OCI-LY7 (cell line): ENCODE measurements at regions not wholly inside any gene's neighbourhood (a gene's known extent, or its start where the extent isn't known, plus 50 kb on each side); places are given as distances from the start of the nearest gene placed in this dataset.

Source experiments
- BruUV-seq: library from RNA; stranded (reverse); fragments of 400-500 nt; replicated peaks from 2 replicates; lab custom pipeline; 2021; lab: Mats Ljungman, UMichigan
- CTCF ChIA-PET: fragments of 300-600 bp; sonication (Branson Sonifier 250); formaldehyde crosslinking; loops from one replicate; lab custom pipeline; 2022; ENCODE audit warnings: antibody characterized with exemption; ENCODE audit not compliant: unreplicated experiment; lab: Charles Lee
- POLR2A ChIA-PET: fragments of 300-600 bp; sonication (Branson Sonifier 250); formaldehyde crosslinking; loops from one replicate; lab custom pipeline; 2022; ENCODE audit warnings: antibody characterized with exemption; lab: Charles Lee
- DNase-seq: peaks from one replicate; pipeline ENCODE4 v3.0.0-alpha.2; 2015; ENCODE audit warnings: low spot score
- H2AFZ ChIP-seq: fragments of 200-600 bp; sonication (generic), shearing (Covaris generic); 2 replicates; pipeline ENCODE4 v1.6.1; 2014; ENCODE audit warnings: mild to moderate bottlenecking, antibody characterized with exemption, low read length, moderate library complexity
- H3K27ac ChIP-seq: fragments of 200-600 bp; sonication (generic); 2 replicates; pipeline ENCODE4 v1.5.1; 2014; ENCODE audit warnings: mixed run types, low read depth, mild to moderate bottlenecking, moderate library complexity, low read length, inconsistent platforms; ENCODE audit not compliant: poor library complexity, severe bottlenecking
- H3K36me3 ChIP-seq: fragments of 200-600 bp; sonication (generic); 2 replicates; pipeline ENCODE4 v1.6.1; 2014; ENCODE audit warnings: mild to moderate bottlenecking, antibody characterized with exemption, low read length, moderate library complexity, mixed read lengths; ENCODE audit not compliant: insufficient read depth
- H3K4me1 ChIP-seq: fragments of 200-600 bp; sonication (generic); 2 replicates; pipeline ENCODE4 v1.5.1; 2014; ENCODE audit warnings: mild to moderate bottlenecking, low read length; ENCODE audit not compliant: insufficient read depth, poor library complexity, severe bottlenecking
- H3K4me2 ChIP-seq: fragments of 200-600 bp; sonication (generic); 2 replicates; pipeline ENCODE4 v1.6.1; 2014; ENCODE audit warnings: mild to moderate bottlenecking, low read length
- H3K4me3 ChIP-seq: fragments of 200-600 bp; sonication (generic); 2 replicates; pipeline ENCODE4 v1.5.1; 2014; ENCODE audit warnings: mild to moderate bottlenecking, low read depth, low read length; ENCODE audit not compliant: poor library complexity, severe bottlenecking
- H3K79me2 ChIP-seq: fragments of 200-600 bp; sonication (generic); 2 replicates; pipeline ENCODE4 v1.6.1; 2016; ENCODE audit warnings: low read depth, mild to moderate bottlenecking, low read length, moderate library complexity, mixed read lengths; ENCODE audit not compliant: insufficient read depth
- H3K9me2 ChIP-seq: fragments of 200-600 bp; sonication (generic); 2 replicates; pipeline ENCODE4 v1.6.1; 2016; ENCODE audit warnings: mild to moderate bottlenecking, low read length, mixed read lengths; ENCODE audit not compliant: insufficient read depth
- H3K9me3 ChIP-seq: fragments of 200-600 bp; sonication (generic); 2 replicates; pipeline ENCODE4 v1.6.1; 2014; ENCODE audit warnings: mild to moderate bottlenecking, mixed run types, low read length, mixed read lengths
- H4K20me1 ChIP-seq: fragments of 200-600 bp; sonication (generic); 2 replicates; pipeline ENCODE4 v1.6.1; 2014; ENCODE audit warnings: mild to moderate bottlenecking, antibody characterized with exemption, low read length, moderate library complexity, mixed read lengths; ENCODE audit not compliant: insufficient read depth
- CTCF ChIP-seq: fragments of 200-600 bp; sonication (generic); conservative IDR thresholded peaks from 2 replicates; pipeline ENCODE4 v1.5.1; 2014; ENCODE audit warnings: mild to moderate bottlenecking, antibody characterized with exemption, low read length, moderate library complexity, mixed read lengths
- EZH2phosphoT487 ChIP-seq: fragments of 200-600 bp; sonication (generic); IDR thresholded peaks from 2 replicates; pipeline ENCODE4 v1.6.1; 2018; ENCODE audit warnings: low read depth, borderline replicate concordance, mild to moderate bottlenecking, mixed run types, antibody characterized with exemption, low read length, moderate library complexity, mixed read lengths
- intact Hi-C: fragments of 100-400 bp; cut with micrococcal nuclease; formaldehyde crosslinking; loops from one replicate; pipeline ENCODE4 v1.10.0; 2022; ENCODE audit not compliant: unreplicated experiment

GRCh38 chr22:27230189-27230588 lies 571.4 kb downstream of the MN1 start:
- H3K27ac ChIP-seq: no peak overlapping the region
- H3K4me1 ChIP-seq: no peaks in the 10 kb centered on the region
- no peak overlapping the region for H2AFZ ChIP-seq
- no peaks in the 10 kb centered on the region for H3K36me3 ChIP-seq
- H3K4me3 ChIP-seq: no peak overlapping the region
- no peak overlapping the region for H3K4me2 ChIP-seq
- no peak for DNase-seq
- intact Hi-C loops: no loop called here
- no TSS peak for BruUV-seq
- H4K20me1 ChIP-seq: no peaks in the 10 kb centered on the region
- POLR2A ChIA-PET: no interaction called here
- no peaks in the 10 kb centered on the region for H3K79me2 ChIP-seq
- H3K9me3 ChIP-seq: no peaks in the 10 kb centered on the region
- CTCF ChIA-PET: interaction anchor here (0.5 kb wide), 1 partner anchor 50 kb away, joined by 3 read pairs; no protein-coding TSS in a partner anchor
- no peak for TF ChIP-seq CTCF
- no peaks in the 10 kb centered on the region for H3K9me2 ChIP-seq

GRCh38 chr22:27231266-27231665 lies 570.3 kb downstream of the MN1 start:
- Histone ChIP-seq H4K20me1 (no peaks in the 10 kb centered on the region), H3K9me3 (no peaks in the 10 kb centered on the region), H3K4me1 (no peaks in the 10 kb centered on the region), H3K4me2 (no peak overlapping the region), H3K27ac (no peak overlapping the region), H2AFZ (no peak overlapping the region), H3K4me3 (no peak overlapping the region), H3K9me2 (no peaks in the 10 kb centered on the region), H3K79me2 (no peaks in the 10 kb centered on the region), H3K36me3 (no peaks in the 10 kb centered on the region)
- POLR2A ChIA-PET: no interaction called here
- no peak for DNase-seq
- intact Hi-C loops: no loop called here
- CTCF ChIA-PET: no interaction called here
- BruUV-seq: no TSS peak
- TF ChIP-seq EZH2phosphoT487: no peak
- TF ChIP-seq CTCF: no peak

GRCh38 chr22:27232077-27232476 lies 569.5 kb downstream of the MN1 start:
- H3K36me3 ChIP-seq: no peaks in the 10 kb centered on the region
- H2AFZ ChIP-seq: no peak overlapping the region
- H3K4me3 ChIP-seq: no peak overlapping the region
- no peak overlapping the region for H3K27ac ChIP-seq
- no peaks in the 10 kb centered on the region for H3K9me3 ChIP-seq
- TF ChIP-seq CTCF (no peak), EZH2phosphoT487 (no peak)
- H3K4me2 ChIP-seq: no peak overlapping the region
- BruUV-seq: no TSS peak
- H4K20me1 ChIP-seq: no peaks in the 10 kb centered on the region
- ChIA-PET CTCF (no interaction called here), POLR2A (no interaction called here)
- no peaks in the 10 kb centered on the region for H3K79me2 ChIP-seq
- DNase-seq: no peak
- H3K4me1 ChIP-seq: no peaks in the 10 kb centered on the region
- H3K9me2 ChIP-seq: no peaks in the 10 kb centered on the region
- intact Hi-C loops: no loop called here
